H1 (cell line): ENCODE measurements at regions not wholly inside any gene's neighbourhood (a gene's known extent, or its start where the extent isn't known, plus 50 kb on each side); places are given as distances from the start of the nearest gene placed in this dataset.

ENCODE experiments used
- BRCA1 ChIP-seq: IDR thresholded peaks from 2 replicates; pipeline ENCODE4 v1.6.1; 2012; ENCODE audit warnings: low read depth, low read length, improper control_type of control experiment
- CTBP2 ChIP-seq: IDR thresholded peaks from 2 replicates; pipeline ENCODE4 v1.7.0; 2011; ENCODE audit warnings: borderline replicate concordance, mild to moderate bottlenecking, moderate library complexity, mixed read lengths, low read length; ENCODE audit not compliant: insufficient read depth, insufficient read length
- EP300 ChIP-seq, 2 experiments: IDR thresholded peaks; 1 replicate in 1 of 2; 2 replicates in 1 of 2; pipeline ENCODE4 v1.6.1; 2011 to 2012; ENCODE audit warnings: low read depth in 2 of 2, low read length in 2 of 2, mild to moderate bottlenecking in 2 of 2, borderline replicate concordance in 1 of 2, inconsistent platforms in 1 of 2, moderate library complexity in 1 of 2
- KDM1A ChIP-seq: fragments of 200-600, 300-600 bp; sonication (generic); IDR thresholded peaks from 2 replicates; pipeline ENCODE4 v1.7.1; 2016; ENCODE audit warnings: mild to moderate bottlenecking, low read length, borderline replicate concordance
- NRF1 ChIP-seq: IDR thresholded peaks from 2 replicates; pipeline ENCODE4 v1.6.1; 2011; ENCODE audit warnings: mild to moderate bottlenecking, low read depth, low read length, improper control_type of control experiment
- POU5F1 ChIP-seq: IDR thresholded peaks from 2 replicates; pipeline ENCODE4 v1.6.1; 2011; ENCODE audit warnings: low read depth, mild to moderate bottlenecking, low read length, moderate library complexity
- RNF2 ChIP-seq: fragments of 200-900, 300-1000 bp; sonication (generic); IDR thresholded peaks from 2 replicates; pipeline ENCODE4 v1.7.1; 2016; ENCODE audit warnings: borderline replicate concordance, low read depth, mild to moderate bottlenecking, antibody characterized with exemption, low read length; ENCODE audit not compliant: poor library complexity, severe bottlenecking; ENCODE audit errors: missing control alignments
- SIN3A ChIP-seq, 2 experiments: IDR thresholded peaks in 1 of 2; conservative IDR thresholded peaks in 1 of 2; 2 replicates each; pipeline ENCODE4 v1.6.1; 2011 to 2012; ENCODE audit warnings: low read length in 2 of 2, improper control_type of control experiment in 1 of 2, low read depth in 1 of 2, mild to moderate bottlenecking in 1 of 2
- SIX5 ChIP-seq: IDR thresholded peaks from 2 replicates; pipeline ENCODE4 v1.6.1; 2011; ENCODE audit warnings: mild to moderate bottlenecking, low read depth, low read length
- TF ChIP-seq, protein P1 (sequence below): IDR thresholded peaks from 2 replicates; pipeline ENCODE4 v1.6.1; 2012; ENCODE audit warnings: low read length, inconsistent platforms

- TF ChIP-seq CTBP2 (no peak), BRCA1 (no peak), RNF2 (no peak), KDM1A (no peak), SIN3A (conservative IDR thresholded peaks at IDR 0.05 in 1 of 2, IDR thresholded peaks at IDR 0.05 in 1 of 2; ENCODE audit: low read depth in 1 of 2, low read length in 2 of 2) (no peak), NRF1 (no peak), EP300 (IDR thresholded peaks at IDR 0.05; ENCODE audit: borderline replicate concordance in 1 of 2, low read depth in 2 of 2, low read length in 2 of 2) (no peak), SIX5 (no peak), POU5F1 (no peak)
- TF ChIP-seq, protein P1, sequence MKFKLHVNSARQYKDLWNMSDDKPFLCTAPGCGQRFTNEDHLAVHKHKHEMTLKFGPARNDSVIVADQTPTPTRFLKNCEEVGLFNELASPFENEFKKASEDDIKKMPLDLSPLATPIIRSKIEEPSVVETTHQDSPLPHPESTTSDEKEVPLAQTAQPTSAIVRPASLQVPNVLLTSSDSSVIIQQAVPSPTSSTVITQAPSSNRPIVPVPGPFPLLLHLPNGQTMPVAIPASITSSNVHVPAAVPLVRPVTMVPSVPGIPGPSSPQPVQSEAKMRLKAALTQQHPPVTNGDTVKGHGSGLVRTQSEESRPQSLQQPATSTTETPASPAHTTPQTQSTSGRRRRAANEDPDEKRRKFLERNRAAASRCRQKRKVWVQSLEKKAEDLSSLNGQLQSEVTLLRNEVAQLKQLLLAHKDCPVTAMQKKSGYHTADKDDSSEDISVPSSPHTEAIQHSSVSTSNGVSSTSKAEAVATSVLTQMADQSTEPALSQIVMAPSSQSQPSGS, result no peak
- TF ChIP-seq, all 59 proteins: peak for 0
Observed at GRCh38 chr16:51393381-51394005, 242.4 kb upstream of the SALL1 start (continued).
